GM23338 (cell line): ENCODE measurements at regions not wholly inside any gene's neighbourhood (a gene's known extent, or its start where the extent isn't known, plus 50 kb on each side); places are given as distances from the start of the nearest gene placed in this dataset.

Experiments
- CREB1 ChIP-seq: fragments of 250-450 bp; sonication (Bioruptor Pico); IDR thresholded peaks from 2 replicates; pipeline ENCODE4 v1.5.0; 2020; ENCODE audit warnings: low read depth, mild to moderate bottlenecking, moderate library complexity
- CTCF ChIP-seq, 2 experiments: fragments of 200-600 bp in 1 of 2; sonication (generic) in 1 of 2; conservative IDR thresholded peaks; 2 replicates each; pipeline versions ENCODE4 v1.5.1 to v1.6.1; 2016 to 2017; ENCODE audit warnings: antibody characterized with exemption in 2 of 2, low read depth in 2 of 2, mild to moderate bottlenecking in 2 of 2, moderate library complexity in 1 of 2
- ETS1 ChIP-seq: IDR thresholded peaks from 2 replicates; pipeline ENCODE4 v1.6.1; 2016; ENCODE audit warnings: antibody characterized with exemption
- EZH2 ChIP-seq: fragments of 200-600 bp; sonication (generic); IDR thresholded peaks from one replicate; pipeline ENCODE4 v1.8.0; 2017; ENCODE audit warnings: antibody characterized with exemption, mild to moderate bottlenecking, low read depth; ENCODE audit not compliant: unreplicated experiment
- EZH2phosphoT487 ChIP-seq: fragments of 200-600 bp; sonication (generic); IDR thresholded peaks from one replicate; pipeline ENCODE4 v1.8.1; 2018; ENCODE audit warnings: antibody characterized with exemption; ENCODE audit not compliant: unreplicated experiment
- JUNB ChIP-seq: IDR thresholded peaks from one replicate; pipeline ENCODE4 v1.6.1; 2016; ENCODE audit warnings: antibody characterized with exemption; ENCODE audit not compliant: unreplicated experiment
- NANOG ChIP-seq: IDR thresholded peaks from 2 replicates; pipeline ENCODE4 v1.6.1; 2016; ENCODE audit warnings: antibody characterized with exemption, borderline replicate concordance
- POLR2AphosphoS5 ChIP-seq: IDR thresholded peaks from 2 replicates; pipeline ENCODE4 v1.6.1; 2016; ENCODE audit warnings: antibody characterized with exemption, low read depth
- ZNF114 ChIP-seq: fragments of 250-450 bp; sonication (Bioruptor Pico); IDR thresholded peaks from 2 replicates; pipeline ENCODE4 v1.5.0; 2020; ENCODE audit warnings: mild to moderate bottlenecking, moderate library complexity
- TF ChIP-seq, protein P1 (sequence below): IDR thresholded peaks from one replicate; pipeline ENCODE4 v1.6.1; 2018; ENCODE audit warnings: antibody characterized with exemption; ENCODE audit not compliant: unreplicated experiment

DNA sequence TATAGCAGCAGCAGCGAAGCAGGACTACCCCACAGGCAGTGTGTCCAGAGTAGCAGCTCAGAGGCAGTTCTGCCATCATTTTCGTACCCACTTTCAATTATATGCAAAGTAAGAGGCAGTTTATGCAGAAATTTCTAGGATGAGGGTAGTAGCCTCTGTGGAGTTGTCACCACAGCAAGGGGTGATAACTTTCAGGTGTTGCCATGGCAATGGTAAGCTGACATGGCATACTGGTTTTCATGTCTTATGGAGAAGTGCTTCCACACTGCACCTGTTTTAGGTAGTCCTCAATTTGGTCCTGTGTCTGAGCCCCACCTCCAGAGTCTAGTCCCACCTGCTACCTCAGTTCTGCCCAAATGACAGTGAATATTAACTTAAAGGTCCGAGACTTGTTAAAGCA, 133.3 kb upstream of the SYT6 start:
- TF ChIP-seq POLR2AphosphoS5 (no peak), CTCF (conservative IDR thresholded peaks at IDR 0.05; ENCODE audit: low read depth in 2 of 2) (no peak), EZH2phosphoT487 (no peak), EZH2 (no peak), NANOG (no peak), JUNB (no peak), ETS1 (no peak), ZNF114 (CRISPR knock-in tag) (no peak), CREB1 (CRISPR knock-in tag) (no peak)
- TF ChIP-seq, protein P1, sequence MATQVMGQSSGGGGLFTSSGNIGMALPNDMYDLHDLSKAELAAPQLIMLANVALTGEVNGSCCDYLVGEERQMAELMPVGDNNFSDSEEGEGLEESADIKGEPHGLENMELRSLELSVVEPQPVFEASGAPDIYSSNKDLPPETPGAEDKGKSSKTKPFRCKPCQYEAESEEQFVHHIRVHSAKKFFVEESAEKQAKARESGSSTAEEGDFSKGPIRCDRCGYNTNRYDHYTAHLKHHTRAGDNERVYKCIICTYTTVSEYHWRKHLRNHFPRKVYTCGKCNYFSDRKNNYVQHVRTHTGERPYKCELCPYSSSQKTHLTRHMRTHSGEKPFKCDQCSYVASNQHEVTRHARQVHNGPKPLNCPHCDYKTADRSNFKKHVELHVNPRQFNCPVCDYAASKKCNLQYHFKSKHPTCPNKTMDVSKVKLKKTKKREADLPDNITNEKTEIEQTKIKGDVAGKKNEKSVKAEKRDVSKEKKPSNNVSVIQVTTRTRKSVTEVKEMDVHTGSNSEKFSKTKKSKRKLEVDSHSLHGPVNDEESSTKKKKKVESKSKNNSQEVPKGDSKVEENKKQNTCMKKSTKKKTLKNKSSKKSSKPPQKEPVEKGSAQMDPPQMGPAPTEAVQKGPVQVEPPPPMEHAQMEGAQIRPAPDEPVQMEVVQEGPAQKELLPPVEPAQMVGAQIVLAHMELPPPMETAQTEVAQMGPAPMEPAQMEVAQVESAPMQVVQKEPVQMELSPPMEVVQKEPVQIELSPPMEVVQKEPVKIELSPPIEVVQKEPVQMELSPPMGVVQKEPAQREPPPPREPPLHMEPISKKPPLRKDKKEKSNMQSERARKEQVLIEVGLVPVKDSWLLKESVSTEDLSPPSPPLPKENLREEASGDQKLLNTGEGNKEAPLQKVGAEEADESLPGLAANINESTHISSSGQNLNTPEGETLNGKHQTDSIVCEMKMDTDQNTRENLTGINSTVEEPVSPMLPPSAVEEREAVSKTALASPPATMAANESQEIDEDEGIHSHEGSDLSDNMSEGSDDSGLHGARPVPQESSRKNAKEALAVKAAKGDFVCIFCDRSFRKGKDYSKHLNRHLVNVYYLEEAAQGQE: no peak
